DOHH2 (cell line): ENCODE measurements at regions not wholly inside any gene's neighbourhood (a gene's known extent, or its start where the extent isn't known, plus 50 kb on each side); places are given as distances from the start of the nearest gene placed in this dataset.

ENCODE experiments used
- EZH2phosphoT487 ChIP-seq: fragments of 200-600 bp; sonication (generic); IDR thresholded peaks from 2 replicates; pipeline ENCODE4 v1.6.1; 2017; ENCODE audit warnings: borderline replicate concordance, mild to moderate bottlenecking, antibody characterized with exemption, low read length, moderate library complexity, mixed read lengths
- TF ChIP-seq, protein P1 (sequence below): fragments of 200-600 bp; sonication (generic); IDR thresholded peaks from one replicate; pipeline ENCODE4 v1.5.1; 2014; ENCODE audit warnings: antibody characterized with exemption, mild to moderate bottlenecking, low read depth, low read length; ENCODE audit not compliant: poor library complexity, severe bottlenecking

DNA sequence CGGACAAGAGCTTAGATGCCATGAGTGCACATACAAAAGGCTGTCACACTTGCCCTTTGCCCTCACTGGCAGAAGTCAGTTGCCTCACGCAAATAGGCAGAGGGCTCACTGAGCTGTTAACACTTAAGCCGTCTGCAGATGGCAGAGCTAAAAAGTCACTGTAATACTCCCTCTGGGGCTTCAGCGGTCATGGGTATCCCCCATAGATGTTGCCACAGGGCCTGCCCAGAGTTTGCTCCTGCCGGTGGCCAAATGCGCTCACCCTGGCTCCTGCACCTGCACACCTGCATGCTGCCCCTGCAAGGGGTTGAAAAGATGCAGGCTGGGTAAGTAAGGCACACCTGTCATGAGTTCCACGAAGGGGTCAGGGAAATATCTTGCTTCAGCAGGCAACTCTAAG, 741.5 kb downstream of the EDEM1 start:
- TF ChIP-seq, protein P1, sequence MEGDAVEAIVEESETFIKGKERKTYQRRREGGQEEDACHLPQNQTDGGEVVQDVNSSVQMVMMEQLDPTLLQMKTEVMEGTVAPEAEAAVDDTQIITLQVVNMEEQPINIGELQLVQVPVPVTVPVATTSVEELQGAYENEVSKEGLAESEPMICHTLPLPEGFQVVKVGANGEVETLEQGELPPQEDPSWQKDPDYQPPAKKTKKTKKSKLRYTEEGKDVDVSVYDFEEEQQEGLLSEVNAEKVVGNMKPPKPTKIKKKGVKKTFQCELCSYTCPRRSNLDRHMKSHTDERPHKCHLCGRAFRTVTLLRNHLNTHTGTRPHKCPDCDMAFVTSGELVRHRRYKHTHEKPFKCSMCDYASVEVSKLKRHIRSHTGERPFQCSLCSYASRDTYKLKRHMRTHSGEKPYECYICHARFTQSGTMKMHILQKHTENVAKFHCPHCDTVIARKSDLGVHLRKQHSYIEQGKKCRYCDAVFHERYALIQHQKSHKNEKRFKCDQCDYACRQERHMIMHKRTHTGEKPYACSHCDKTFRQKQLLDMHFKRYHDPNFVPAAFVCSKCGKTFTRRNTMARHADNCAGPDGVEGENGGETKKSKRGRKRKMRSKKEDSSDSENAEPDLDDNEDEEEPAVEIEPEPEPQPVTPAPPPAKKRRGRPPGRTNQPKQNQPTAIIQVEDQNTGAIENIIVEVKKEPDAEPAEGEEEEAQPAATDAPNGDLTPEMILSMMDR: no peak
- TF ChIP-seq EZH2phosphoT487: no peak
